MM.1S (cell line): ENCODE measurements at regions not wholly inside any gene's neighbourhood (a gene's known extent, or its start where the extent isn't known, plus 50 kb on each side); places are given as distances from the start of the nearest gene placed in this dataset.

Experiments
- DNase-seq: peaks from one replicate; pipeline ENCODE4 v3.0.0-alpha.2; 2015
- H2AFZ ChIP-seq: fragments of 300-600 bp; sonication (generic); 2 replicates; pipeline ENCODE4 v1.6.0; 2016; ENCODE audit warnings: antibody characterized with exemption, low read length
- H3F3A ChIP-seq: fragments of 300-600 bp; sonication (generic); 2 replicates; pipeline ENCODE4 v1.6.1; 2016; ENCODE audit warnings: mild to moderate bottlenecking, antibody characterized with exemption, low read length, moderate library complexity, mixed read lengths; ENCODE audit not compliant: insufficient read depth
- H3K27ac ChIP-seq: fragments of 300-600 bp; sonication (generic); 2 replicates; pipeline ENCODE4 v1.5.1; 2016; ENCODE audit warnings: mild to moderate bottlenecking, low read length
- H3K27me3 ChIP-seq: fragments of 300-600 bp; sonication (generic); replicated peaks from 2 replicates; pipeline ENCODE4 v1.6.0; 2016; ENCODE audit warnings: low read length; ENCODE audit not compliant: insufficient read depth
- H3K36me3 ChIP-seq: fragments of 300-600 bp; sonication (generic); replicated peaks from 2 replicates; pipeline ENCODE4 v1.6.1; 2016; ENCODE audit warnings: mild to moderate bottlenecking, low read length, mixed read lengths; ENCODE audit not compliant: insufficient read depth
- H3K4me1 ChIP-seq: fragments of 300-600 bp; sonication (generic); 2 replicates; pipeline ENCODE4 v1.6.1; 2016; ENCODE audit warnings: low read length, mixed read lengths
- H3K4me2 ChIP-seq: fragments of 300-600 bp; sonication (generic); 2 replicates; pipeline ENCODE4 v1.6.0; 2016; ENCODE audit warnings: low read depth, low read length
- H3K4me3 ChIP-seq: fragments of 300-600 bp; sonication (generic); 2 replicates; pipeline ENCODE4 v1.5.1; 2016; ENCODE audit warnings: low read length, mixed read lengths
- H3K79me2 ChIP-seq: fragments of 300-600 bp; sonication (generic); 2 replicates; pipeline ENCODE4 v1.6.1; 2016; ENCODE audit warnings: mixed run types, low read length, mixed read lengths
- H3K9ac ChIP-seq: fragments of 300-600 bp; sonication (generic); 2 replicates; pipeline ENCODE4 v1.6.1; 2016; ENCODE audit warnings: low read length, mixed read lengths
- H3K9me2 ChIP-seq: fragments of 300-600 bp; sonication (generic); replicated peaks from 2 replicates; pipeline ENCODE4 v1.6.1; 2016; ENCODE audit warnings: mild to moderate bottlenecking, low read length, mixed read lengths; ENCODE audit not compliant: insufficient read depth
- H3K9me3 ChIP-seq: fragments of 300-600 bp; sonication (generic); replicated peaks from 2 replicates; pipeline ENCODE4 v1.6.1; 2016; ENCODE audit warnings: mild to moderate bottlenecking, low read length, mixed read lengths; ENCODE audit not compliant: insufficient read depth
- H4K20me1 ChIP-seq: fragments of 300-600 bp; sonication (generic); 2 replicates; pipeline ENCODE4 v1.6.1; 2016; ENCODE audit warnings: mild to moderate bottlenecking, low read length, moderate library complexity, mixed read lengths; ENCODE audit not compliant: insufficient read depth
- EZH2 ChIP-seq: fragments of 300-600 bp; sonication (generic); optimal IDR thresholded peaks from 2 replicates; pipeline ENCODE3; 2017; ENCODE audit warnings: low read depth, mild to moderate bottlenecking, antibody characterized with exemption, low read length, mixed read lengths
- EZH2phosphoT487 ChIP-seq: fragments of 300-600 bp; sonication (generic); IDR thresholded peaks from 2 replicates; pipeline ENCODE4 v1.6.1; 2018; ENCODE audit warnings: antibody characterized with exemption, low read length
- TF ChIP-seq, protein P1 (sequence below): fragments of 300-600 bp; sonication (generic); IDR thresholded peaks from 2 replicates; pipeline ENCODE4 v1.5.1; 2016; ENCODE audit warnings: antibody characterized with exemption, low read length, mixed read lengths

DNA sequence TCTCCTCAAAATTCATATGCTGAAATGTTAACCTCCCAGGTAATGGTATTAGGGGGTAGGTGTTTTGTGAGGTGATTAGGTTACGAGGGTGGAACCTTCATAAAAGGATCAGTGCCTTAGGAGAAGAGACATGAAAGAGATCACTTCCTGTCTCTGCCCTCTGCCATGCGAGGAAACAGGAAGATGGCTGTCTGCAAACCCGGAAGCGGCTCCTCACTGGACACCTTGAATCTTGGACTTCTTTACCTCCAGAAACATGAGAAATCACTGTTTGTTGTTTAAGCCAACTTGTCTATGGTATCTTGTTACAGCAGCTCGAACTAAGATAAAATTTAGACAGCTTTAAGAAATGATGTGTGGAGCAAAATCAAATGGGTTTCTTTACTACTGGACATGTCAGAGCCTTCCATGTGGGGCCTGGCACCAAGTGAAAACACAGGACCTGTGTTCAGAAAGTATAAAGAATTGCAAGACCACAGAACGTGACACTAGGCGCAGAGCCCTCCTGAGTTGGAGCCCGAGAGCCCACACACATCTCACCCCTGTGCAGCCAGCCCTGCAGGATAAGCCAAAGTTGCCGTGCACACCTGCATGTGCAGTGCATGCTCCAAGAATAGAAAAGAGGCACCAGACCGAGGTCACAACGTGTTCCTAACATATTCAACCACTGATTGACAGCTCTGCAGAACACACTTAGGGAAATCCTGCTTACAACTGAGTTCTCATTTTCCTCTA, 112.5 kb upstream of the UQCRFS1 start:
- TF ChIP-seq EZH2 (no peak), EZH2phosphoT487 (no peak)
- TF ChIP-seq, protein P1, sequence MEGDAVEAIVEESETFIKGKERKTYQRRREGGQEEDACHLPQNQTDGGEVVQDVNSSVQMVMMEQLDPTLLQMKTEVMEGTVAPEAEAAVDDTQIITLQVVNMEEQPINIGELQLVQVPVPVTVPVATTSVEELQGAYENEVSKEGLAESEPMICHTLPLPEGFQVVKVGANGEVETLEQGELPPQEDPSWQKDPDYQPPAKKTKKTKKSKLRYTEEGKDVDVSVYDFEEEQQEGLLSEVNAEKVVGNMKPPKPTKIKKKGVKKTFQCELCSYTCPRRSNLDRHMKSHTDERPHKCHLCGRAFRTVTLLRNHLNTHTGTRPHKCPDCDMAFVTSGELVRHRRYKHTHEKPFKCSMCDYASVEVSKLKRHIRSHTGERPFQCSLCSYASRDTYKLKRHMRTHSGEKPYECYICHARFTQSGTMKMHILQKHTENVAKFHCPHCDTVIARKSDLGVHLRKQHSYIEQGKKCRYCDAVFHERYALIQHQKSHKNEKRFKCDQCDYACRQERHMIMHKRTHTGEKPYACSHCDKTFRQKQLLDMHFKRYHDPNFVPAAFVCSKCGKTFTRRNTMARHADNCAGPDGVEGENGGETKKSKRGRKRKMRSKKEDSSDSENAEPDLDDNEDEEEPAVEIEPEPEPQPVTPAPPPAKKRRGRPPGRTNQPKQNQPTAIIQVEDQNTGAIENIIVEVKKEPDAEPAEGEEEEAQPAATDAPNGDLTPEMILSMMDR: no peak
- no peak for DNase-seq
- H3K4me2 ChIP-seq: no peak overlapping the region
- no peaks in the 10 kb centered on the region for H3K9me3 ChIP-seq
- no peak overlapping the region for H3K4me3 ChIP-seq
- H3K79me2 ChIP-seq: no peaks in the 10 kb centered on the region
- no peaks in the 10 kb centered on the region for H3K36me3 ChIP-seq
- no peaks in the 10 kb centered on the region for H4K20me1 ChIP-seq
- H3K9ac ChIP-seq: no peak overlapping the region
- H2AFZ ChIP-seq: no peak overlapping the region
- H3K27ac ChIP-seq: no peak overlapping the region
- H3K9me2 ChIP-seq: no peaks in the 10 kb centered on the region
- peaks cover 36% of the 10 kb centered on the region for H3K27me3 ChIP-seq
- no peaks in the 10 kb centered on the region for H3K4me1 ChIP-seq
- H3F3A ChIP-seq: no peaks in the 10 kb centered on the region

DNA sequence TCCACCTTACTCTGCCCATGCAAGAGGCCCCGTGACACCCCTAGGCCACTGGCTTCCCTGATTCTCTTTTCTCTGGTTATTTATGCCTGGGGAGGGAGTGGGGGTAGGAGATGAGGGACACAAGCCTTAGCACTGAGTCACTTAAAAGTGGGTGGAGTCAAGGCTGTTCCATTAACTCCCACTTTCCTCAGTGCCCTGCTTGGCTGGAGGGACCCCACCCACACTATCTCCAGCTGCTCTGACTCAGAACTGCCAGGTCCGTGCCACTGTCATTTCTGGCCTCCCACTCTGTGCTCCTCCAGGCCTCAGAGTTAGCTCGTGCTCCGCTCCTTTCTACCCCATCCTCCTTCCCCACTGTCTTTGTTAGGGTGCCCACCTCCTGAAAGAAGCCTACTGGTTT, 113.4 kb upstream of the UQCRFS1 start:
- H3K79me2 ChIP-seq: no peaks in the 10 kb centered on the region
- no peak for DNase-seq
- no peak overlapping the region for H3K9ac ChIP-seq
- no peaks in the 10 kb centered on the region for H3K36me3 ChIP-seq
- no peak overlapping the region for H2AFZ ChIP-seq
- no peak overlapping the region for H3K4me3 ChIP-seq
- no peaks in the 10 kb centered on the region for H4K20me1 ChIP-seq
- H3K4me1 ChIP-seq: no peaks in the 10 kb centered on the region
- no peak overlapping the region for H3K27ac ChIP-seq
- no peaks in the 10 kb centered on the region for H3K9me2 ChIP-seq
- TF ChIP-seq, protein P1: no peak
- TF ChIP-seq EZH2phosphoT487 (no peak), EZH2 (no peak)
- peaks cover 27% of the 10 kb centered on the region for H3K27me3 ChIP-seq
- no peaks in the 10 kb centered on the region for H3F3A ChIP-seq
- no peak overlapping the region for H3K4me2 ChIP-seq
- H3K9me3 ChIP-seq: no peaks in the 10 kb centered on the region

DNA sequence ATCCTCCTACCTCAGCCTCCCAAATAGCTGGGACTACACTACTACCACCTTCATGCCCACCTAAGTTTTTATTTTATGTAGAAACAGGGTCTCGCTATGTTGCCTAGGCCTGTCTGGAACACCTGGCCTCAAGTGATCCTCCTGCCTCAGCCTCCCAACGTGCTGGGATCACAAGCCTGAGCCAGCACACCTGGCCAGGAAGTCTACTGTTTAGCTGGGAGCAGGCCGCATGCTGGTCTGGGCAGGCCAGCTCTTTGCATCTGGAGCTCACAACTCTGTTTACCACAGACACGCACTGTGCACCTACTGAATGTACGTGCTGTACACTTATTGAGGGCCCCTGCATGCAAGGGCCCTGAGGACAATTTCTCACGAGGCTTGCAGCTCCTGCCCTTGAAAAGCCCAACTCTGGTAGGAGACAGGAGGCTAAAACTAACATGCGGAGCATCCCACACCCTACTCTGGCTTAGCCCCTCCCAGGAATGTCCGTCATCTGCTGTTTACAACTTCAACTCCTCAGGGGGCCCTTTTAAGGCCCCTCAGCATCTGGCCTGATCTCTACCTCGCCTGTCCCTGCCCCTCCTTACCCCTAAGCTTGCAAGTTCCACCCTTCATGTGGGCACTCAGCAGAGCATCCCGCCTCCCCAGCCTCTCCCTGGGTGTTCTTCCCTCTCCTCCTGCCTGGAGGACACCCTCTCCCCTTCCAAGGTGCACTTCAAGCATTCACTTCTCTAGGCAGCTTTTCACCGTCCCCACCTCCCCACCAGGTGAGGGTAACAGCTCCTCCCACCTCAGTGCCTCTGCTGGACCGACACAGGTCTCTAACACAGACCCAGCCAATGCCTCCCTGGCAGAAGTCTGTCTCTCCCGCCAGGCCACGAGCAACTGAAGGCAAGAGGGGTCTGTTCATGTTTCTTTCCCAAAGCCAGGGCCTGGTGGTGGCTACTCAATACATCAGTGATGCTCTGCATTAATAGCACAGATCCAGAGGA, 114.2 kb upstream of the UQCRFS1 start:
- TF ChIP-seq, protein P1: no peak
- TF ChIP-seq EZH2: no peak
- H4K20me1 ChIP-seq: no peaks in the 10 kb centered on the region
- no peak overlapping the region for H3K4me2 ChIP-seq
- H3K4me1 ChIP-seq: no peaks in the 10 kb centered on the region
- no peaks in the 10 kb centered on the region for H3K36me3 ChIP-seq
- DNase-seq: no peak
- no peaks in the 10 kb centered on the region for H3F3A ChIP-seq
- H3K9me2 ChIP-seq: no peaks in the 10 kb centered on the region
- H3K9me3 ChIP-seq: no peaks in the 10 kb centered on the region
- no peak overlapping the region for H3K4me3 ChIP-seq
- no peak overlapping the region for H2AFZ ChIP-seq
- peaks cover 21% of the 10 kb centered on the region for H3K27me3 ChIP-seq
- no peak overlapping the region for H3K9ac ChIP-seq
- H3K79me2 ChIP-seq: no peaks in the 10 kb centered on the region
- no peak overlapping the region for H3K27ac ChIP-seq
